SK-N-SH (cell line): ENCODE measurements at regions not wholly inside any gene's neighbourhood (a gene's known extent, or its start where the extent isn't known, plus 50 kb on each side); places are given as distances from the start of the nearest gene placed in this dataset.

Experiments used
- CTCF ChIA-PET: fragments of 300-600, 350-600 bp; formaldehyde crosslinking; extraction: SDS; loops from one replicate; lab custom pipeline; 2021; lab: Yijun Ruan, JAX
- POLR2A ChIA-PET: fragments of 350-600 bp; sonication (Branson Sonifier 250); formaldehyde crosslinking; extraction: SDS; loops from one replicate; lab custom pipeline; 2020; ENCODE audit warnings: antibody characterized with exemption, inconsistent platforms; lab: Yijun Ruan, JAX
- DNase-seq: peaks from one replicate; pipeline ENCODE4 v3.0.0; 2012
- H2AFZ ChIP-seq: fragments of 200-600 bp; sonication (generic); 2 replicates; pipeline ENCODE4 v1.8.1; 2016; ENCODE audit warnings: antibody characterized with exemption, mild to moderate bottlenecking, low read depth
- H3F3A ChIP-seq: fragments of 200-600 bp; sonication (generic); replicated peaks from 2 replicates; pipeline ENCODE3; 2016; ENCODE audit warnings: antibody characterized with exemption, mild to moderate bottlenecking; ENCODE audit not compliant: insufficient read depth
- H3K27ac ChIP-seq, 2 experiments: fragments of 200-500 bp in 1 of 2; fragments of 200-600 bp in 1 of 2; sonication (Bioruptor generic) in 1 of 2; sonication (generic), shearing (Covaris generic) in 1 of 2; 2 replicates each; pipeline versions ENCODE4 v1.5.1 to v1.6.1; 2014 to 2016; ENCODE audit warnings: low read depth in 2 of 2, inconsistent platforms in 1 of 2, low read length in 1 of 2, mild to moderate bottlenecking in 1 of 2, mixed read lengths in 1 of 2
- H3K27me3 ChIP-seq: fragments of 200-600 bp; sonication (generic), shearing (Covaris generic); 2 replicates; pipeline ENCODE4 v1.6.1; 2016; ENCODE audit warnings: mixed run types; ENCODE audit not compliant: insufficient read depth
- H3K36me3 ChIP-seq, 2 experiments: fragments of 200-500 bp in 1 of 2; fragments of 200-600 bp in 1 of 2; sonication (Bioruptor generic) in 1 of 2; sonication (generic) in 1 of 2; replicated peaks in 1 of 2; 2 replicates each; pipeline versions ENCODE3 to v1.5.1; 2014 to 2016; ENCODE audit warnings: low read length in 1 of 2, mild to moderate bottlenecking in 1 of 2; ENCODE audit not compliant: insufficient read depth in 2 of 2, control insufficient read depth in 1 of 2
- H3K4me1 ChIP-seq, 2 experiments: fragments of 200-500 bp in 1 of 2; fragments of 200-600 bp in 1 of 2; sonication (Bioruptor generic) in 1 of 2; sonication (generic), shearing (Covaris generic) in 1 of 2; 2 replicates each; pipeline versions ENCODE4 v1.5.1 to v1.6.1; 2014 to 2016; ENCODE audit warnings: low read depth in 1 of 2, low read length in 1 of 2, mixed run types in 1 of 2; ENCODE audit not compliant: insufficient read depth in 2 of 2, control insufficient read depth in 1 of 2
- H3K4me2 ChIP-seq: fragments of 200-600 bp; sonication (generic), shearing (Covaris generic); 2 replicates; pipeline ENCODE4 v1.6.1; 2017; ENCODE audit warnings: mixed run types
- H3K4me3 ChIP-seq, 2 experiments: fragments of 200-500 bp in 1 of 2; fragments of 200-600 bp in 1 of 2; sonication (Bioruptor generic) in 1 of 2; sonication (generic), shearing (Covaris generic) in 1 of 2; 2 replicates each; pipeline versions ENCODE4 v1.5.1 to v1.8.1; 2014 to 2016; ENCODE audit warnings: low read depth in 2 of 2, inconsistent platforms in 1 of 2, low read length in 1 of 2, mild to moderate bottlenecking in 1 of 2, mixed read lengths in 1 of 2, moderate library complexity in 1 of 2
- H3K79me2 ChIP-seq: fragments of 200-600 bp; sonication (generic); 2 replicates; pipeline ENCODE4 v1.8.1; 2017; ENCODE audit warnings: mild to moderate bottlenecking; ENCODE audit not compliant: insufficient read depth
- H3K9ac ChIP-seq: fragments of 200-600 bp; sonication (generic); 2 replicates; pipeline ENCODE4 v1.6.1; 2017; ENCODE audit warnings: mixed run types
- H3K9me2 ChIP-seq: fragments of 200-600 bp; sonication (generic); 2 replicates; pipeline ENCODE4 v1.6.1; 2017; ENCODE audit warnings: mixed run types
- H3K9me3 ChIP-seq: fragments of 200-600 bp; sonication (generic); 2 replicates; pipeline ENCODE4 v1.6.1; 2017; ENCODE audit warnings: mixed run types, mild to moderate bottlenecking, moderate library complexity
- H4K20me1 ChIP-seq: fragments of 200-600 bp; sonication (generic); 2 replicates; pipeline ENCODE4 v1.6.1; 2017; ENCODE audit warnings: mild to moderate bottlenecking, mixed run types; ENCODE audit not compliant: insufficient read depth
- EP300 ChIP-seq, 2 experiments: IDR thresholded peaks; 2 replicates each; pipeline versions ENCODE4 v1.4.0 to v1.6.1; 2012; ENCODE audit warnings: borderline replicate concordance in 1 of 2, low read depth in 1 of 2, low read length in 1 of 2
- EZH2phosphoT487 ChIP-seq: fragments of 200-600 bp; sonication (generic); IDR thresholded peaks from 2 replicates; pipeline ENCODE4 v1.6.1; 2017; ENCODE audit warnings: low read depth, mixed run types, mild to moderate bottlenecking, antibody characterized with exemption, moderate library complexity, borderline replicate concordance
- GABPA ChIP-seq: IDR thresholded peaks from 2 replicates; pipeline ENCODE4 v1.4.0; 2012; ENCODE audit warnings: low read depth, mild to moderate bottlenecking
- MEF2A ChIP-seq: IDR thresholded peaks from 2 replicates; pipeline ENCODE4 v1.4.0; 2012; ENCODE audit warnings: low read depth, borderline replicate concordance
- MXI1 ChIP-seq: IDR thresholded peaks from 2 replicates; pipeline ENCODE4 v1.6.1; 2012; ENCODE audit warnings: mild to moderate bottlenecking, low read depth, low read length, improper control_type of control experiment
- RAD21 ChIP-seq: IDR thresholded peaks from 2 replicates; pipeline ENCODE4 v1.6.1; 2012; ENCODE audit warnings: mild to moderate bottlenecking, low read length
- REST ChIP-seq: IDR thresholded peaks from 2 replicates; pipeline ENCODE4 v1.6.1; 2012; ENCODE audit warnings: mild to moderate bottlenecking, low read depth, low read length, moderate library complexity
- WGBS: methylation state at CpG from one replicate; pipeline ENCODE4 v1.1.6; 2017; ENCODE audit warnings: low lambda C conversion rate; 5-methylcytosine and 5-hydroxymethylcytosine counted together
- TF ChIP-seq, protein P1 (sequence below): IDR thresholded peaks from 2 replicates; pipeline ENCODE4 v1.4.0; 2012; ENCODE audit warnings: low read depth, borderline replicate concordance
- TF ChIP-seq, protein P2 (sequence below): IDR thresholded peaks from 2 replicates; pipeline ENCODE4; 2012

- H2AFZ ChIP-seq = no peak overlapping the region
- WGBS = 49% methylated on average over 9 of the region's 9 CpGs
- H3K9ac ChIP-seq = no peak overlapping the region
- DNase-seq = no peak
- no peaks in the 10 kb centered on the region for H3K36me3 ChIP-seq
- TF ChIP-seq MEF2A (no peak), EZH2phosphoT487 (no peak), GABPA (no peak), EP300 (IDR thresholded peaks at IDR 0.05; ENCODE audit: borderline replicate concordance in 1 of 2, low read depth in 1 of 2, low read length in 1 of 2) (no peak), RAD21 (no peak), REST (no peak), MXI1 (no peak)
- TF ChIP-seq, protein P1, sequence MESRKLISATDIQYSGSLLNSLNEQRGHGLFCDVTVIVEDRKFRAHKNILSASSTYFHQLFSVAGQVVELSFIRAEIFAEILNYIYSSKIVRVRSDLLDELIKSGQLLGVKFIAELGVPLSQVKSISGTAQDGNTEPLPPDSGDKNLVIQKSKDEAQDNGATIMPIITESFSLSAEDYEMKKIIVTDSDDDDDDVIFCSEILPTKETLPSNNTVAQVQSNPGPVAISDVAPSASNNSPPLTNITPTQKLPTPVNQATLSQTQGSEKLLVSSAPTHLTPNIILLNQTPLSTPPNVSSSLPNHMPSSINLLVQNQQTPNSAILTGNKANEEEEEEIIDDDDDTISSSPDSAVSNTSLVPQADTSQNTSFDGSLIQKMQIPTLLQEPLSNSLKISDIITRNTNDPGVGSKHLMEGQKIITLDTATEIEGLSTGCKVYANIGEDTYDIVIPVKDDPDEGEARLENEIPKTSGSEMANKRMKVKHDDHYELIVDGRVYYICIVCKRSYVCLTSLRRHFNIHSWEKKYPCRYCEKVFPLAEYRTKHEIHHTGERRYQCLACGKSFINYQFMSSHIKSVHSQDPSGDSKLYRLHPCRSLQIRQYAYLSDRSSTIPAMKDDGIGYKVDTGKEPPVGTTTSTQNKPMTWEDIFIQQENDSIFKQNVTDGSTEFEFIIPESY = no peak
- TF ChIP-seq, protein P2, sequence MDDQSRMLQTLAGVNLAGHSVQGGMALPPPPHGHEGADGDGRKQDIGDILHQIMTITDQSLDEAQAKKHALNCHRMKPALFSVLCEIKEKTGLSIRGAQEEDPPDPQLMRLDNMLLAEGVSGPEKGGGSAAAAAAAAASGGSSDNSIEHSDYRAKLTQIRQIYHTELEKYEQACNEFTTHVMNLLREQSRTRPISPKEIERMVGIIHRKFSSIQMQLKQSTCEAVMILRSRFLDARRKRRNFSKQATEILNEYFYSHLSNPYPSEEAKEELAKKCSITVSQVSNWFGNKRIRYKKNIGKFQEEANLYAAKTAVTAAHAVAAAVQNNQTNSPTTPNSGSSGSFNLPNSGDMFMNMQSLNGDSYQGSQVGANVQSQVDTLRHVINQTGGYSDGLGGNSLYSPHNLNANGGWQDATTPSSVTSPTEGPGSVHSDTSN = no peak
- POLR2A ChIA-PET = no interaction called here
- H3F3A ChIP-seq = no peaks in the 10 kb centered on the region
- H3K27ac ChIP-seq = no peak overlapping the region
- no peaks in the 10 kb centered on the region for H3K79me2 ChIP-seq
- H3K27me3 ChIP-seq = no peaks in the 10 kb centered on the region
- CTCF ChIA-PET = no interaction called here
- H3K4me2 ChIP-seq = no peak overlapping the region
- H3K9me3 ChIP-seq = peaks cover 5% of the 10 kb centered on the region; the same call in 1 of the 2 replicates
- H3K4me3 ChIP-seq = no peak overlapping the region
- H3K9me2 ChIP-seq = no peaks in the 10 kb centered on the region
- H3K4me1 ChIP-seq = no peaks in the 10 kb centered on the region
- H4K20me1 ChIP-seq = no peaks in the 10 kb centered on the region
These were observed 1376.3 kb upstream of the CELF4 start for GRCh38 chr18:38941711-38942561.
